ENCODE measurements at regions not wholly inside any gene's neighbourhood (a gene's known extent, or its start where the extent isn't known, plus 50 kb on each side); places are given as distances from the start of the nearest gene placed in this dataset.

DNA sequence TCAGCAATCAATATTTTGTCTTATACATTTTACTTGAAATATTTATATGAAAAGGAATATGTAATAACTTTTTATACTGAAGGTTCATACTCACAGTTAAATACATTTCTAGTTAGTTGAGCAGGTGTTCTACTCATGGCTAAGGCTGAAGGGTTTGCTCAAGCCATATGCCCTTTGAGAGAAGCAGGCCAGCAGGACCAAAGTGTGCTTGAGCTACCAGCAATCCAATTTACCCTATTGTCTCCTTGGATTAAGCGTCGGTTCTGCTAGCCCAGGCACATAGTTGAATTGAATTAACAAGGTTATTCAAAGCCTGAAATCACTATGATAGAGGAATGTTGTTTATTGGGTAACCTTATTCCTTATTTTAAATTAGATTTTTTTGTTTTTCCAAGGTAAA lies 151.5 kb upstream of the BACE2 start:
- TF ChIP-seq, protein P1, sequence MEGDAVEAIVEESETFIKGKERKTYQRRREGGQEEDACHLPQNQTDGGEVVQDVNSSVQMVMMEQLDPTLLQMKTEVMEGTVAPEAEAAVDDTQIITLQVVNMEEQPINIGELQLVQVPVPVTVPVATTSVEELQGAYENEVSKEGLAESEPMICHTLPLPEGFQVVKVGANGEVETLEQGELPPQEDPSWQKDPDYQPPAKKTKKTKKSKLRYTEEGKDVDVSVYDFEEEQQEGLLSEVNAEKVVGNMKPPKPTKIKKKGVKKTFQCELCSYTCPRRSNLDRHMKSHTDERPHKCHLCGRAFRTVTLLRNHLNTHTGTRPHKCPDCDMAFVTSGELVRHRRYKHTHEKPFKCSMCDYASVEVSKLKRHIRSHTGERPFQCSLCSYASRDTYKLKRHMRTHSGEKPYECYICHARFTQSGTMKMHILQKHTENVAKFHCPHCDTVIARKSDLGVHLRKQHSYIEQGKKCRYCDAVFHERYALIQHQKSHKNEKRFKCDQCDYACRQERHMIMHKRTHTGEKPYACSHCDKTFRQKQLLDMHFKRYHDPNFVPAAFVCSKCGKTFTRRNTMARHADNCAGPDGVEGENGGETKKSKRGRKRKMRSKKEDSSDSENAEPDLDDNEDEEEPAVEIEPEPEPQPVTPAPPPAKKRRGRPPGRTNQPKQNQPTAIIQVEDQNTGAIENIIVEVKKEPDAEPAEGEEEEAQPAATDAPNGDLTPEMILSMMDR (IDR thresholded peaks at IDR 0.05), result no peak
- H3K27ac ChIP-seq, result no peak overlapping the region
- DNase-seq (ENCODE audit: low spot score), result no peak
- H3K4me3 ChIP-seq, result no peak overlapping the region

DNA sequence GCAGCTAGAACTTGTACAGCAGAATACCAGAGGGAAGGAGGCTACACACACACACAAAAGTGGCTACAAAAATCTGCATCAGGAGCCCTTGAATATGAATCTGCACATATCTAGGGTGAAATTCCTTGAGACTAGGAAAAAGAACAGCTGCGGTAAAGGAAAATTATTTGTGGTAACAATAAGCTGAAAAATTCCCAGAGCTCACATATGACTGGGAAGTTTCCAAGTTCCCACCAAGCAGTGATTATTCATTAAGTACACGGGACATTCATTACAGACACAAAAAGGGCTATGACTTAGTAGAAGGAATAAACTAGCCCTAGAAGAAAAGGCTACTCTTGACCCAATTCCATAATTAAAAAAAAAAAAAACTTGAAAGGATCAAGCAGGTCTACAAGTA lies 149.5 kb upstream of the BACE2 start:
- Histone ChIP-seq H3K4me3 (no peak overlapping the region), H3K27ac (no peak overlapping the region)
- no peak for DNase-seq (ENCODE audit: low spot score)
- TF ChIP-seq, protein P1 (IDR thresholded peaks at IDR 0.05), result no peak

DNA sequence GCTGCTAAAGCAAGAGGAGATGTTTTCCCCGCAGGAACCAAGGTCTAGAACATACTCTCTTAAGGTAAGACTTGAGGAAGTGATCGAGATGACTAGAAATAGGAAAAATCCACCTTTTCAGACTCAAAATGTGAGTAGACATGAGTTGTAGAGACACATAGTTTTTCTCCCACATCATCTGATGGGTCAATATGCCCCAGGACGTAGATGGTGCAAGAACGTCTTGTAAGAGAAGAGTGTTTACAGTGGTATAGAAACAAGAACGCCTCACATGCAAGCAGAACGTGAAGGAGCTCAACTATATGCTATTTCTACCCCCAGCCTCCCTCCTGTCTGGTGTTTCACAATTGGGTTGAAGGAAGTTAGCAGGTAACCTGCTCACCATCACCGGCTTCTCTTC lies 144.0 kb upstream of the BACE2 start:
- DNase-seq (ENCODE audit: low spot score), result no peak
- TF ChIP-seq, protein P1 (IDR thresholded peaks at IDR 0.05), result no peak
- H3K4me3 ChIP-seq, result no peak overlapping the region
- no peak overlapping the region for H3K27ac ChIP-seq

DNA sequence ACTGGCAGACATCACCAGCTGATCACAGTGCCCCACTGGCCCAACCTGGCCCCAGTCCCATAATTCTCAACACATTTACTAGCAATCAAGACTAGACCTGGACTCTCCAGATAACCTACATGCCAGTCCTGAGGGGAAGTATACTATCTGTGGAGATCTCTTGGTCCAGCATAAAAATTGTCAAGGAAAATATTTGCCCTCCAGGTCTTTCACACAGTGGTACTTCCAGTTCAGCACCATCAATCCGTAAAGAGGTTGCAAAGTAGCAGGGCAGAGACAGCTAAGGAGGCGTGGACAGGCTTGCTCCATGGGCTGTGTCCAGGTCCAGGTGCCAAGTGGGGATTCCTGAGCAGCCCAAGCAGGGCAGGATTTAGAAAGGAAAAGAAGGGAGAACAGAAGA lies 143.6 kb upstream of the BACE2 start:
- DNase-seq (ENCODE audit: low spot score), result no peak
- TF ChIP-seq, protein P1 (IDR thresholded peaks at IDR 0.05), result no peak
- no peak overlapping the region for H3K27ac ChIP-seq
- H3K4me3 ChIP-seq, result no peak overlapping the region

DNA sequence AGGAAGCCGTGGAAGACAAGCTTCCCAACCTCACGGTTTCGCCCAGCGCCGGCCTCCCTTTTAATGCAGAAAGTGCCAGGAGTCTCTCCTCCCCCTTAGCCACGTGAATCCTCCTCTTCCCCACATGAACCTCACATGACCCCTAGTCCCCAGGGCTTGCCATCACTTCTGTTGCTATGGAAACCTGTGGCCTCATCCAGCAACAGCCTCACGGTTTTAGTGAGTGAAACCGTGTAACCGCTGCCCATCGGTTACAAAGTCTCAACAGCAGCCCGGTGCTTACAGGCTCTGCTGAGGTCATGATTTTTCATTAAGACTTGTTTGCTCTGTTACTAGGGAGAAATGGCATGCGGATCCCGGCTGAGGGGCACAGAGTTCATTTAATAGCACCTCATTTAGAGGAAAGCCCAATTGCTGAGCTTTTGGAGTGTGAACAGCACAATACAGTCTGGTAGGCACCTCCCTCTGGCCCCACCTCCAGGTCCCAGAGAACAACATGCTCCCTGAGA lies 143.2 kb upstream of the BACE2 start:
- no peak for DNase-seq (ENCODE audit: low spot score)

DNA sequence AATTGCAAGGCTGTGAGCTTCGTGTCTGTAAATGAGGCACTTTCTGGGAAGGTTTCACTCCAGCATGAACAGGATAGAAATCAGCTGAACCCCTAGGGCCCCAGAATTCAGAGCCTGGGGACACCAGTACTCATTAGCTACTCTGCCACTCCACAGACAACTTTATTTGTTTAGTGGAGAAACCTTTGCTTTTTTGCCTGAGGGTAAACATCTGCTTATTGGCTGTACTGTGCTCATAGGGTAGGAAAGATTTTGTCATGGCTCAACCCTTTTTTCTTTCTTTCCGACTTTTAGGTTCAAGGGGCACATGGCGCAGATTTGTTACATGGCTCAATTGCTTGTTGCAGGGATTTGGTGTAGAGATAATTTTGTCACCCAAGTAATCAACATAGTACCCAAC lies 138.4 kb upstream of the BACE2 start:
- H3K4me3 ChIP-seq, result no peak overlapping the region
- TF ChIP-seq, protein P1 (IDR thresholded peaks at IDR 0.05), result no peak
- no peak for DNase-seq (ENCODE audit: low spot score)
- no peak overlapping the region for H3K27ac ChIP-seq

More for the DNA sequence above, 143.2 kb upstream of the BACE2 start:
- TF ChIP-seq, protein P1 (IDR thresholded peaks at IDR 0.05), result no peak
- Histone ChIP-seq H3K4me3 (no peak overlapping the region), H3K27ac (no peak overlapping the region)

DNA sequence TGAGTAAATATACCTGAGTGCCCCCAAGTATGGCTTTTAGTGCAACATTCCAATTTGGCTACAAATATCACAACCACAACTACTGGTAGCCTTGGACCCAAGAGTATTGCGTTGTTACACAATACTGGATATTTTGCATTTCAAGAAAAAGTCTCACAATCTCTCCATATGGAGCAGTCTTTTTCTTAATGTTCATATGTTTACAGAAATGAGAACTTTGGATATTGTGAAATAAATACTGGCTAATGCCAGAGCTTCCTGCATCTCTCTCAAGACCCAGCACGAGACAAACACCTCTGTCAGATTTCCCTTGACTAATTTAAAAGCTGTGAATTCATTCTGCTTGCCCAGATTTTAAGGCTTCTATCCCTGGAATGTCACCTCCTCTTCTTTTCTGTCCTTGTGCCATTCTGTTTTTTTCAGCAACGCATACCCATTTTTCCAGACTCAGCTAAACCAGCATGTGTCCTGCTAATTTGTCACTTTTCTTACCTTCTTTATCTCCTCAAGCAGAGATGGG lies 136.2 kb upstream of the BACE2 start:
- no peak for DNase-seq (ENCODE audit: low spot score)
- no peak overlapping the region for H3K27ac ChIP-seq
- no peak overlapping the region for H3K4me3 ChIP-seq
- TF ChIP-seq, protein P1 (IDR thresholded peaks at IDR 0.05), result no peak
